PC-3 (cell line): ENCODE measurements at regions not wholly inside any gene's neighbourhood (a gene's known extent, or its start where the extent isn't known, plus 50 kb on each side); places are given as distances from the start of the nearest gene placed in this dataset.

Experiments used
- ATAC-seq: fragments of 200-7000 bp; cut with Tn5 transposase; 2 replicates; pipeline ENCODE4 v1.9.1; 2020; ENCODE audit warnings: mild to moderate bottlenecking, moderate library complexity
- BruUV-seq: library from RNA; stranded (reverse); fragments of 400-500 nt; replicated peaks from 2 replicates; lab custom pipeline; 2021; lab: Mats Ljungman, UMichigan
- CTCF ChIA-PET: fragments of 300-600 bp; sonication (Branson Sonifier 250); formaldehyde crosslinking; loops from one replicate; lab custom pipeline; 2022; ENCODE audit warnings: antibody characterized with exemption; lab: Charles Lee
- POLR2A ChIA-PET: fragments of 300-600 bp; sonication (Branson Sonifier 250); formaldehyde crosslinking; loops from one replicate; lab custom pipeline; 2022; ENCODE audit warnings: antibody characterized with exemption; ENCODE audit not compliant: unreplicated experiment; lab: Charles Lee
- DNase-seq: peaks from one replicate; pipeline ENCODE4 v3.0.0-alpha.2; 2015
- H2AFZ ChIP-seq: fragments of 300-600 bp; sonication (generic); 2 replicates; pipeline ENCODE4 v1.6.0; 2016; ENCODE audit warnings: antibody characterized with exemption, low read length
- H3F3A ChIP-seq: fragments of 300-600 bp; sonication (generic); one replicate; pipeline ENCODE4 v1.6.0; 2017; ENCODE audit warnings: antibody characterized with exemption, low read length, control low read depth, mild to moderate bottlenecking; ENCODE audit not compliant: unreplicated experiment
- H3K27ac ChIP-seq: fragments of 300-600 bp; sonication (generic); 2 replicates; pipeline ENCODE4 v1.5.1; 2016; ENCODE audit warnings: mild to moderate bottlenecking, low read length
- H3K27me3 ChIP-seq: fragments of 300-600 bp; sonication (generic); 2 replicates; pipeline ENCODE4 v1.6.1; 2016; ENCODE audit warnings: low read length, mixed read lengths
- H3K36me3 ChIP-seq: fragments of 300-600 bp; sonication (generic); 2 replicates; pipeline ENCODE4 v1.6.1; 2016; ENCODE audit warnings: low read depth, mixed run types, low read length, mixed read lengths
- H3K4me1 ChIP-seq: fragments of 300-600 bp; sonication (generic); 2 replicates; pipeline ENCODE4 v1.5.1; 2016; ENCODE audit warnings: low read length; ENCODE audit not compliant: insufficient read depth
- H3K4me2 ChIP-seq: fragments of 300-600 bp; sonication (generic); 2 replicates; pipeline ENCODE4 v1.6.0; 2016; ENCODE audit warnings: low read length
- H3K4me3 ChIP-seq: fragments of 300-600 bp; sonication (generic); 2 replicates; pipeline ENCODE4 v1.5.1; 2016; ENCODE audit warnings: mild to moderate bottlenecking, low read length, mixed read lengths
- H3K79me2 ChIP-seq: fragments of 300-600 bp; sonication (generic); 2 replicates; pipeline ENCODE4 v1.6.1; 2017; ENCODE audit warnings: low read length, mixed read lengths
- H3K9ac ChIP-seq: fragments of 300-600 bp; sonication (generic); 2 replicates; pipeline ENCODE4 v1.6.0; 2016; ENCODE audit warnings: mild to moderate bottlenecking, low read length
- H3K9me2 ChIP-seq: fragments of 300-600 bp; sonication (generic); replicated peaks from 2 replicates; pipeline ENCODE4 v1.6.1; 2016; ENCODE audit warnings: mixed run types, low read length, mixed read lengths
- H3K9me3 ChIP-seq: fragments of 300-600 bp; sonication (generic); 2 replicates; pipeline ENCODE4 v1.6.1; 2016; ENCODE audit warnings: low read length, mixed read lengths
- H4K20me1 ChIP-seq: fragments of 300-600 bp; sonication (generic); 2 replicates; pipeline ENCODE4 v1.6.1; 2016; ENCODE audit warnings: low read length, mixed read lengths
- EZH2 ChIP-seq: fragments of 300-600 bp; sonication (generic); IDR thresholded peaks from one replicate; pipeline ENCODE4 v1.6.1; 2017; ENCODE audit warnings: antibody characterized with exemption, mild to moderate bottlenecking, low read length; ENCODE audit not compliant: unreplicated experiment
- EZH2phosphoT487 ChIP-seq: fragments of 300-600 bp; sonication (generic); IDR thresholded peaks from 2 replicates; pipeline ENCODE4 v1.6.1; 2018; ENCODE audit warnings: mild to moderate bottlenecking, antibody characterized with exemption, low read length, borderline replicate concordance
- intact Hi-C: fragments of 100-400 bp; cut with micrococcal nuclease; formaldehyde crosslinking; loops from 2 replicates; pipeline ENCODE4 v1.9.0; 2023
- TF ChIP-seq, protein P1 (sequence below): fragments of 300-600 bp; sonication (generic); conservative IDR thresholded peaks from 2 replicates; pipeline ENCODE4 v1.5.1; 2017; ENCODE audit warnings: antibody characterized with exemption, low read depth, mild to moderate bottlenecking, low read length

DNA sequence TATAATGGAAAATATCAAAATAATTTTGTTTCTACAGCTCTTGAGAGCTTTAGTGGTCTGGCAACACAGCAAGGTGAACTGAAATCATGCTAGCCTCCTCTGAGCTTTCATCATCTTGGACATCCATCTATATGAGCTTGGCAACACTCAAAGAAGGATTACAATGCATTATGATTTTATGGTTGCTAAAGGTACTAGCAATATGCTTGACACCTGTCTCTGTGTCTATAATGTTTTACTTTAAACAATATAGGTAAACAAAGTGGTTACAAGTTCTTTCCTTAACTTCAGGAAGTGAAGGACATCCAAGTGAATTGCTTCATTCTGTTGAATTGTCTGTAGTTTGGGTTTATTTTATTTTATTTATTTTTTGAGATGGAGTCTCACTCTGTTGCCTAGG is 203.7 kb upstream of the RRP15 start:
- H3K79me2 ChIP-seq, result no peaks in the 10 kb centered on the region
- ATAC-seq (no peak), DNase-seq (no peak)
- ChIA-PET POLR2A (no interaction called here), CTCF (no interaction called here)
- intact Hi-C loops, result no loop called here
- BruUV-seq, result no TSS peak
- H2AFZ ChIP-seq, result no peak overlapping the region
- no peak overlapping the region for H3K9ac ChIP-seq
- no peaks in the 10 kb centered on the region for H3F3A ChIP-seq
- no peaks in the 10 kb centered on the region for H3K9me2 ChIP-seq
- H3K27me3 ChIP-seq, result no peaks in the 10 kb centered on the region
- H3K4me2 ChIP-seq, result no peak overlapping the region
- TF ChIP-seq EZH2phosphoT487 (no peak), EZH2 (no peak)
- TF ChIP-seq, protein P1, sequence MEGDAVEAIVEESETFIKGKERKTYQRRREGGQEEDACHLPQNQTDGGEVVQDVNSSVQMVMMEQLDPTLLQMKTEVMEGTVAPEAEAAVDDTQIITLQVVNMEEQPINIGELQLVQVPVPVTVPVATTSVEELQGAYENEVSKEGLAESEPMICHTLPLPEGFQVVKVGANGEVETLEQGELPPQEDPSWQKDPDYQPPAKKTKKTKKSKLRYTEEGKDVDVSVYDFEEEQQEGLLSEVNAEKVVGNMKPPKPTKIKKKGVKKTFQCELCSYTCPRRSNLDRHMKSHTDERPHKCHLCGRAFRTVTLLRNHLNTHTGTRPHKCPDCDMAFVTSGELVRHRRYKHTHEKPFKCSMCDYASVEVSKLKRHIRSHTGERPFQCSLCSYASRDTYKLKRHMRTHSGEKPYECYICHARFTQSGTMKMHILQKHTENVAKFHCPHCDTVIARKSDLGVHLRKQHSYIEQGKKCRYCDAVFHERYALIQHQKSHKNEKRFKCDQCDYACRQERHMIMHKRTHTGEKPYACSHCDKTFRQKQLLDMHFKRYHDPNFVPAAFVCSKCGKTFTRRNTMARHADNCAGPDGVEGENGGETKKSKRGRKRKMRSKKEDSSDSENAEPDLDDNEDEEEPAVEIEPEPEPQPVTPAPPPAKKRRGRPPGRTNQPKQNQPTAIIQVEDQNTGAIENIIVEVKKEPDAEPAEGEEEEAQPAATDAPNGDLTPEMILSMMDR, result no peak
- no peak overlapping the region for H3K4me3 ChIP-seq
- H3K27ac ChIP-seq, result no peak overlapping the region
- H3K9me3 ChIP-seq, result no peaks in the 10 kb centered on the region
- H3K4me1 ChIP-seq, result peaks cover 14% of the 10 kb centered on the region
- H4K20me1 ChIP-seq, result no peaks in the 10 kb centered on the region
- H3K36me3 ChIP-seq, result no peaks in the 10 kb centered on the region

GRCh38 chr1:218090459-218090858 is 194.6 kb upstream of the RRP15 start:
- DNase-seq (no peak), ATAC-seq (no peak)
- Histone ChIP-seq H3K9me2 (no peaks in the 10 kb centered on the region), H3K9ac (no peak overlapping the region), H3F3A (no peaks in the 10 kb centered on the region), H4K20me1 (no peaks in the 10 kb centered on the region), H3K27me3 (no peaks in the 10 kb centered on the region; the same call in 1 of the 2 replicates), H3K4me3 (no peak overlapping the region), H3K36me3 (no peaks in the 10 kb centered on the region), H3K4me2 (no peak overlapping the region), H3K27ac (no peak overlapping the region), H3K9me3 (no peaks in the 10 kb centered on the region), H3K4me1 (no peaks in the 10 kb centered on the region), H3K79me2 (no peaks in the 10 kb centered on the region), H2AFZ (no peak overlapping the region)
- CTCF ChIA-PET, result no interaction called here
- no TSS peak for BruUV-seq
- POLR2A ChIA-PET, result no interaction called here
- TF ChIP-seq EZH2, result no peak
- intact Hi-C loops, result no loop called here

GRCh38 chr1:218101409-218101808 is 183.7 kb upstream of the RRP15 start:
- H3K36me3 ChIP-seq, result no peaks in the 10 kb centered on the region
- H4K20me1 ChIP-seq, result no peaks in the 10 kb centered on the region
- H3F3A ChIP-seq, result no peaks in the 10 kb centered on the region
- H3K27me3 ChIP-seq, result no peaks in the 10 kb centered on the region
- no peaks in the 10 kb centered on the region for H3K9me3 ChIP-seq
- H3K4me3 ChIP-seq, result no peak overlapping the region
- CTCF ChIA-PET, result no interaction called here
- H3K79me2 ChIP-seq, result no peaks in the 10 kb centered on the region
- no peak overlapping the region for H3K27ac ChIP-seq
- DNase-seq, result no peak
- no peaks in the 10 kb centered on the region for H3K4me1 ChIP-seq
- no peak for ATAC-seq
- no peak overlapping the region for H3K9ac ChIP-seq
- 0 out of 2 replicates have a peak, but pooled peaks cover 1% of the 10 kb centered on the region for H3K9me2 ChIP-seq
- POLR2A ChIA-PET, result interaction anchor here (0.5 kb wide), 1 partner anchor 125 kb away, joined by 3 read pairs; no protein-coding TSS in a partner anchor
- BruUV-seq, result no TSS peak
- H2AFZ ChIP-seq, result no peak overlapping the region
- intact Hi-C loops, result no loop called here
- TF ChIP-seq, protein P1, result no peak
- no peak for TF ChIP-seq EZH2
- no peak for TF ChIP-seq EZH2phosphoT487
- no peak overlapping the region for H3K4me2 ChIP-seq
